OCI-LY3 (cell line): ENCODE measurements at regions not wholly inside any gene's neighbourhood (a gene's known extent, or its start where the extent isn't known, plus 50 kb on each side); places are given as distances from the start of the nearest gene placed in this dataset.

Experiments
- H2AFZ ChIP-seq: fragments of 200-600, 300-600 bp; shearing (Covaris generic); 2 replicates; pipeline ENCODE4 v1.6.0; 2014; ENCODE audit warnings: antibody characterized with exemption, low read depth, low read length
- H3K27ac ChIP-seq: fragments of 200-600, 300-600 bp; sonication (generic); 2 replicates; pipeline ENCODE4 v1.5.1; 2014; ENCODE audit warnings: mild to moderate bottlenecking, low read length, moderate library complexity, mixed read lengths
- H3K27me3 ChIP-seq: fragments of 200-600, 300-600 bp; sonication (generic); 2 replicates; pipeline ENCODE4 v1.6.1; 2014; ENCODE audit warnings: low read depth, low read length, mixed read lengths
- H3K36me3 ChIP-seq: fragments of 200-600, 300-600 bp; sonication (generic); replicated peaks from 2 replicates; pipeline ENCODE3; 2014; ENCODE audit warnings: low read depth, low read length, mixed read lengths
- H3K4me1 ChIP-seq: fragments of 300-600, 200-600 bp; sonication (generic); 2 replicates; pipeline ENCODE4 v1.6.1; 2014; ENCODE audit warnings: low read length, mixed read lengths
- H3K4me2 ChIP-seq: fragments of 200-600, 300-600 bp; sonication (generic); 2 replicates; pipeline ENCODE4 v1.6.1; 2014; ENCODE audit warnings: low read length, mixed read lengths
- H3K4me3 ChIP-seq: fragments of 300-600, 200-600 bp; sonication (generic); 2 replicates; pipeline ENCODE4 v1.5.1; 2014; ENCODE audit warnings: antibody characterized with exemption, mild to moderate bottlenecking, low read length, moderate library complexity
- H3K79me2 ChIP-seq: fragments of 300-600, 200-600 bp; shearing (Covaris generic); 2 replicates; pipeline ENCODE4 v1.6.1; 2014; ENCODE audit warnings: mild to moderate bottlenecking, low read length, mixed read lengths
- H3K9ac ChIP-seq: fragments of 300-600, 200-600 bp; shearing (Covaris generic); 2 replicates; pipeline ENCODE4 v1.6.0; 2014; ENCODE audit warnings: mild to moderate bottlenecking, low read length, moderate library complexity
- H3K9me3 ChIP-seq: fragments of 200-600, 300-600 bp; shearing (Covaris generic); 2 replicates; pipeline ENCODE4 v1.6.1; 2014; ENCODE audit warnings: low read length, mixed read lengths; ENCODE audit not compliant: insufficient read depth
- H4K20me1 ChIP-seq: fragments of 200-600, 300-600 bp; sonication (generic); 2 replicates; pipeline ENCODE4 v1.6.1; 2016; ENCODE audit warnings: low read length, mixed read lengths; ENCODE audit not compliant: insufficient read depth
- CTCF ChIP-seq: fragments of 200-600, 300-600 bp; sonication (generic); IDR thresholded peaks from 2 replicates; pipeline ENCODE4 v1.5.1; 2014; ENCODE audit warnings: antibody characterized with exemption, low read length, low read depth
- EZH2phosphoT487 ChIP-seq: fragments of 200-600 bp; shearing (Covaris generic); IDR thresholded peaks from 2 replicates; pipeline ENCODE4 v1.6.1; 2018; ENCODE audit warnings: antibody characterized with exemption, mixed run types, low read depth

GRCh38 chr6:159501558-159501957, 191.5 kb downstream of the SOD2 start:
- H3K9ac ChIP-seq, result no peak overlapping the region
- no peaks in the 10 kb centered on the region for H3K36me3 ChIP-seq
- H3K4me1 ChIP-seq, result no peaks in the 10 kb centered on the region
- no peak overlapping the region for H3K4me2 ChIP-seq
- H2AFZ ChIP-seq, result no peak overlapping the region
- TF ChIP-seq EZH2phosphoT487 (no peak), CTCF (no peak)
- H3K27me3 ChIP-seq, result no peaks in the 10 kb centered on the region
- H3K9me3 ChIP-seq, result no peaks in the 10 kb centered on the region
- no peaks in the 10 kb centered on the region for H4K20me1 ChIP-seq
- no peak overlapping the region for H3K27ac ChIP-seq
- no peak overlapping the region for H3K4me3 ChIP-seq
- H3K79me2 ChIP-seq, result no peaks in the 10 kb centered on the region

GRCh38 chr6:159499034-159499433, 194.0 kb downstream of the SOD2 start:
- Histone ChIP-seq H3K79me2 (no peaks in the 10 kb centered on the region), H3K4me1 (no peaks in the 10 kb centered on the region), H4K20me1 (no peaks in the 10 kb centered on the region), H3K9me3 (no peaks in the 10 kb centered on the region), H3K27me3 (no peaks in the 10 kb centered on the region), H3K4me2 (no peak overlapping the region), H3K27ac (no peak overlapping the region), H2AFZ (no peak overlapping the region), H3K36me3 (no peaks in the 10 kb centered on the region), H3K9ac (no peak overlapping the region), H3K4me3 (no peak overlapping the region)
- no peak for TF ChIP-seq CTCF
- no peak for TF ChIP-seq EZH2phosphoT487

DNA sequence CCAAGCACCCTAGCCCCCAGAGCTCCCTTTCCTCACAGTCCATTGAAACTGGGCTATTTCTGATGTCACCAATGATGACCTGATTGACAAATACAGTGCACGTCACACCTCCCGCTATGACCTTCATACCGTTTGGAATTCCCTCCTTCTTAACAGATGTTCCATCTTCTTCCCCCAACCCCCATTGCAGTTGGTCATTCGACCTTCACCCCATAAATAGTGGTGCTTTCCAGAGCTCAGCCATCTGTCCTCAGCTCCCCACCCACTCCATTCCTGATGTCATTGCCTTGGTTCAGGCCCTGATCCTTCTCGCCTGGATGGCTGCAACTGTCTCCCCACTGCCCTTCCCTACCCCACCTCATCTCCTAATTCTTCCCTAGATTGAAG, 198.5 kb downstream of the SOD2 start:
- Histone ChIP-seq H3K27me3 (no peaks in the 10 kb centered on the region; the same call in 1 of the 2 replicates), H3K4me1 (no peaks in the 10 kb centered on the region), H3K79me2 (no peaks in the 10 kb centered on the region), H2AFZ (no peak overlapping the region), H3K27ac (no peak overlapping the region), H4K20me1 (no peaks in the 10 kb centered on the region), H3K9me3 (no peaks in the 10 kb centered on the region), H3K4me2 (no peak overlapping the region), H3K36me3 (no peaks in the 10 kb centered on the region), H3K4me3 (no peak overlapping the region), H3K9ac (no peak overlapping the region)
- TF ChIP-seq CTCF (no peak), EZH2phosphoT487 (no peak)

DNA sequence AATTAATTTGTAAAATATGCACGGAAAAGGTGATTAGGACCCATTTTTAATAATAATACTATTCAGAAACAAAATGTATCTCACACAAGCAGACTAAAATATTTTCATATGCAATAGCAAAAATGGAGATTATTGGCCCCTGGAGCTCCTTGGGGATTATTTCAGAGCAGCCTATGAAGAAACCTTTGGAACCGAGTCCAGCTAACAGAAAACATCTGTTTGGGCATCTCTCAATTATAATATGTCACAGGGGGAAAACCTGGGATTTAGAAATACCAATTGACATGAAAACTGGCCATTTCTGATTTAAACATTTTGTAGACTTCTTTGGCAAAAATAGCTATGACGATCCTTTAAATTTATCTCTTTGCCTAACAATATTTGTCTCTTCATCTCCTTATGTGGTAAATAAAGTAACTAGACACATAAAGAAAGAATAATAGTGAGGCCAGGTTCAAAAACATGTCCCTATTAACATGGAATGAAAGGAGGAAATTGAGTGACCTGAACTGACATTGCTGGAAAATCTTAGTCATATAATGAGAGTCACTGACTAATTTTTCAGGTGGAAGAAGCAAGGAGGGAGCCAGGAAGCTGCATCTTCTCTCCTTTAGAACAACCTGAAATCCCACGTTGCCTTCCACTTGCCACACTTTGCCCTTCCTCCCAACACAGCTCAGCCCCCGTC, 199.0 kb downstream of the SOD2 start:
- Histone ChIP-seq H3K79me2 (no peaks in the 10 kb centered on the region), H3K27me3 (no peaks in the 10 kb centered on the region; the same call in 1 of the 2 replicates), H4K20me1 (no peaks in the 10 kb centered on the region), H2AFZ (no peak overlapping the region), H3K9ac (no peak overlapping the region), H3K4me1 (no peaks in the 10 kb centered on the region), H3K9me3 (no peaks in the 10 kb centered on the region), H3K36me3 (no peaks in the 10 kb centered on the region), H3K27ac (no peak overlapping the region), H3K4me2 (no peak overlapping the region), H3K4me3 (no peak overlapping the region)
- TF ChIP-seq EZH2phosphoT487 (no peak), CTCF (no peak)
